ENCODE measurements at regions not wholly inside any gene's neighbourhood (a gene's known extent, or its start where the extent isn't known, plus 50 kb on each side); places are given as distances from the start of the nearest gene placed in this dataset.

- TF ChIP-seq RAD21 (CRISPR knock-in tag; conservative IDR thresholded peaks at IDR 0.05 in 1 of 2, IDR thresholded peaks at IDR 0.05 in 1 of 2) (no peak), TCF3 (CRISPR knock-in tag; IDR thresholded peaks at IDR 0.05) (no peak), DMBX1 (CRISPR knock-in tag; IDR thresholded peaks at IDR 0.05; ENCODE audit: borderline replicate concordance) (no peak), NCOA4 (IDR thresholded peaks at IDR 0.05; ENCODE audit: partially characterized antibody) (no peak), FOXM1 (IDR thresholded peaks at IDR 0.05; ENCODE audit: low read depth) (no peak), FOXM1 (CRISPR knock-in tag; IDR thresholded peaks at IDR 0.05; ENCODE audit: low read depth) (no peak), ZNF431 (CRISPR knock-in tag; IDR thresholded peaks at IDR 0.05) (0 out of 2 replicates have a peak, but pooled peaks have one; percentile 29), POLR2B (IDR thresholded peaks at IDR 0.05; ENCODE audit: low read depth, partially characterized antibody) (no peak), CREB1 (IDR thresholded peaks at IDR 0.05) (no peak), CREB1 (CRISPR knock-in tag; IDR thresholded peaks at IDR 0.05) (no peak), RCOR1 (IDR thresholded peaks at IDR 0.05; ENCODE audit: borderline replicate concordance in 1 of 2, low read depth in 2 of 2, low read length in 2 of 2) (no peak; a peak in 1 of 4 replicates), FOSL1 (tag; conservative IDR thresholded peaks at IDR 0.05) (no peak), RREB1 (CRISPR knock-in tag; IDR thresholded peaks at IDR 0.05) (no peak), KLF6 (CRISPR knock-in tag; IDR thresholded peaks at IDR 0.05; ENCODE audit: borderline replicate concordance) (no peak), ZKSCAN8 (CRISPR knock-in tag; IDR thresholded peaks at IDR 0.05) (no peak; the same call in 1 of the 2 replicates), CBX5 (IDR thresholded peaks at IDR 0.05; ENCODE audit: borderline replicate concordance, low read depth) (no peak), PML (IDR thresholded peaks at IDR 0.05; ENCODE audit: low read length) (no peak), CREB3L1 (IDR thresholded peaks at IDR 0.05; ENCODE audit: borderline replicate concordance, low read depth) (no peak), TGIF2 (CRISPR knock-in tag; IDR thresholded peaks at IDR 0.05) (no peak), ZNF217 (CRISPR knock-in tag; IDR thresholded peaks at IDR 0.05) (no peak), SNIP1 (IDR thresholded peaks at IDR 0.05; ENCODE audit: low read depth) (no peak)
These were observed 69.3 kb upstream of the IER3 start (continued) for GRCh38 chr6:30813631-30814145.

All from K562 (cell line).